GM10266 (cell line): ENCODE measurements at regions not wholly inside any gene's neighbourhood (a gene's known extent, or its start where the extent isn't known, plus 50 kb on each side); places are given as distances from the start of the nearest gene placed in this dataset.

Experiments used
- DNase-seq: peaks from one replicate; pipeline ENCODE4 v3.0.0; 2012; ENCODE audit errors: extremely low spot score
- TF ChIP-seq, protein P1 (sequence below): IDR thresholded peaks from 2 replicates; pipeline ENCODE4 v1.5.1; 2012; ENCODE audit warnings: mild to moderate bottlenecking, low read depth; ENCODE audit not compliant: control insufficient read depth, insufficient read depth; ENCODE audit errors: missing control alignments

DNA sequence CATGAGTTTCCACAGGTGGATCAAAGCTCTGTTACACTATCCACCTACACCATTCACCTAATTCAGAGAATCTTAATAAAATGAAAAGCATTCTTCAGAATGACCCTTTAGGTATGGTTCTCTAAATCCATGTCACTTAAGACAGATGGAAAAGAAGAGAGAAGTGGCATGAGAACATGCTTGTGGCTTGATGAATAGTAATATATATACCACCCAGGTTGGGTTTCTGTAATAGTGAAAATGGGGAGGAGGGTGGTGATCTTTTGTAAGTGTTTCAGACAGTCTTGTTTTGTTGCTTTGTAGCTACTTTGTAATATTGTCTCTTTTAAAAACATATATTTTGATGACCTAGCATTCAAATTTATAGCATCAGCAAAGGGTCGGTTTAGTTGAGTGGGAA, 469.8 kb downstream of the USP25 start:
- DNase-seq: no peak
- TF ChIP-seq, protein P1, sequence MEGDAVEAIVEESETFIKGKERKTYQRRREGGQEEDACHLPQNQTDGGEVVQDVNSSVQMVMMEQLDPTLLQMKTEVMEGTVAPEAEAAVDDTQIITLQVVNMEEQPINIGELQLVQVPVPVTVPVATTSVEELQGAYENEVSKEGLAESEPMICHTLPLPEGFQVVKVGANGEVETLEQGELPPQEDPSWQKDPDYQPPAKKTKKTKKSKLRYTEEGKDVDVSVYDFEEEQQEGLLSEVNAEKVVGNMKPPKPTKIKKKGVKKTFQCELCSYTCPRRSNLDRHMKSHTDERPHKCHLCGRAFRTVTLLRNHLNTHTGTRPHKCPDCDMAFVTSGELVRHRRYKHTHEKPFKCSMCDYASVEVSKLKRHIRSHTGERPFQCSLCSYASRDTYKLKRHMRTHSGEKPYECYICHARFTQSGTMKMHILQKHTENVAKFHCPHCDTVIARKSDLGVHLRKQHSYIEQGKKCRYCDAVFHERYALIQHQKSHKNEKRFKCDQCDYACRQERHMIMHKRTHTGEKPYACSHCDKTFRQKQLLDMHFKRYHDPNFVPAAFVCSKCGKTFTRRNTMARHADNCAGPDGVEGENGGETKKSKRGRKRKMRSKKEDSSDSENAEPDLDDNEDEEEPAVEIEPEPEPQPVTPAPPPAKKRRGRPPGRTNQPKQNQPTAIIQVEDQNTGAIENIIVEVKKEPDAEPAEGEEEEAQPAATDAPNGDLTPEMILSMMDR: no peak

DNA sequence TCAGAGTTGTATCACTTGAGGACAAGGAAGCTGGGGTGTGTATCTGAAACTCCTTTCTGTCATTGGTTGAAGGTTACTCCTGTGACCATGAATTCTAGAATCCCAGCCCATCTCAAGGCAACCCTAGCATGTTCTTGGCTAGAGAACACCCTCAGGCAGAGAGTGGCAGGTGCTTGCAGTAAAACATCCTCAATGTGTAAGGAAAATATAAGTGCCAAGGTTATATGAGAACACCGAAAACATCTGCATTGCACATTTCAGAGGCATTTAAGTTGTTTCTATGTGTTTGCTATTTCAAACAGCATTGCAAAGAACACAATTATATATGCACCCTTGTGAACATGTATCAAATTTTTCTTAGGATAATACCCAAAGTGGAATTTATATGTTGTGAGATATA, 471.9 kb downstream of the USP25 start:
- TF ChIP-seq, protein P1: no peak

DNA sequence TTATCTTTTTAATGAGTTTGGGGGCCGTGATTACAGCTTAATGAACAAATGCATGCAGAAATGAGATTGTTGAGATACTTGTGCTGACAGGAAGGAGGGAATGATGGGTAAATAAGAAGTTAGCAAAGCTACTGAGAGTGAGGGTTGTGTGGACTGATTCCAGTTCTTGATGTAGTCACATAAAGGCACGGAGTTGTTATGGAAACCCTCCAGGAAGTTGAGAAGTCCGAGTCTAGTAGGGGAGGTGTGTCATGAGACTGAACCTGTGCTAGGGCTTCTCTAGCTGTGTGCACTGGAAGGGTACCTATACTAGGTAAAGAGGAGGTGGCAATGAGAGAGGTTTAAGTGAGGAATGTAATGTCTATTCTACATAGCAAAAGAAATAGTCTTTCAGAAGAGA, 475.7 kb downstream of the USP25 start:
- no peak for DNase-seq
- TF ChIP-seq, protein P1: no peak

More for the DNA sequence above, 471.9 kb downstream of the USP25 start:
- no peak for DNase-seq

DNA sequence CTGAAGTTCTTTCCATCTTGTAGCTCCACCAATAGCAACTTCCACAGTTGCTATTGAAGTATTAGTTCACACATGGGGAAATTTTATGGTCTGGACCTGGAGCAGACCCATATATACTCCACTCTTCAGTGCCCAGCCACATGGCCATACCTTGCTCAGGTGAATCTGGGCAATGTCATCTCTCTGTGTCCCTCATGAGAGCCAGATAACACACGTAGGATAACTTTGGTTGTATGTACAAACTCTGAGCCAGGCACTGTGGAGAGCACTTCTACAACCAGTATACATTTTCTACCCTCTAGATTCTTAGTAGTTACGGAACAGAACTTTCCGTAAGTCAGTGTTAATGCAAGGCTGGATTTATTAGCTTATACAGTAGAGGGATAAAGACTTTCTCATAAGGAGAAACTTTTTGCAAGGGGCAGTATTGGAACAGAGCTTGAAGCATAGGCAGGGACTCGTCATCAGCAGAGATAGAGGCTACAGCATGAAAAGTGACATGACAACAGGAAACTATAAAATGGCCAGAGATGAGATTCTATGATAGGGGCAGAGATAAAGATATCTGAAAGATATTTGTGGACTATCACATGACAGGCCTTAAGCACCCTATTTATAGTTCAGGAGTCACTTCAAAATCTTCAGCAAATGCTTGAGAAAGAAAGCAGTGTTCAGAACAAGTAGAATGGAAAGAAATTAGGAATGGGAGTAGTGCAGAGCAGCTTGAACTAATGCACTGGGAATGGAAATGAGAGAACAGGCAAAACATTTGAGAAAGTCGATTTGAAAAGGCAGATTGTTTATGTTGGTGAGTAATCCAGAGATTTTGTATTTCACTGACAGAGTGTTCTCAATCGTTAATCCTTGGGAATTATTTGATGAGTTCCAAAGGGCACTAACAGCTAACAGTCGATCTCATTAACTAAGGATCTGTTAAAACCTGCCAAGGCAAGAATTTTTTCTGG, 481.8 kb downstream of the USP25 start:
- no peak for DNase-seq
- TF ChIP-seq, protein P1: no peak

DNA sequence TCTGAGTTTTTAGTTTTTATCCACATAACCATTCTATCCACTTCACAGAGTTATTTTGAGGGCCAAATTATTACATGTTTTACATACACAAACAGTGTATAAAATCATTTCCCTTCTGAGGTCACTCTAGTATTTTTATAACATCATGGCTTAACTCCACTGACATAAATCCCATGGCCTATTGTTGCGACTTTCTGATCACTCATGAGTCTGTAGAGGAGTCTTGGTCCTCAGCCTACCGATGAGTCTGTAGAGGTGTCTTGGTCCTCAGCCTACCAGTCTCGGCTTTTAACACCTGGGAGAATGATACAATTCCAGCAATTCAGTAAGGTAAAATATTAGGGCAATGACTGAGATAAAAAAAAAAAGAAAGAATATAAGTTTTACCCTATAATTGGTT, 483.7 kb downstream of the USP25 start:
- DNase-seq: no peak
- TF ChIP-seq, protein P1: no peak

DNA sequence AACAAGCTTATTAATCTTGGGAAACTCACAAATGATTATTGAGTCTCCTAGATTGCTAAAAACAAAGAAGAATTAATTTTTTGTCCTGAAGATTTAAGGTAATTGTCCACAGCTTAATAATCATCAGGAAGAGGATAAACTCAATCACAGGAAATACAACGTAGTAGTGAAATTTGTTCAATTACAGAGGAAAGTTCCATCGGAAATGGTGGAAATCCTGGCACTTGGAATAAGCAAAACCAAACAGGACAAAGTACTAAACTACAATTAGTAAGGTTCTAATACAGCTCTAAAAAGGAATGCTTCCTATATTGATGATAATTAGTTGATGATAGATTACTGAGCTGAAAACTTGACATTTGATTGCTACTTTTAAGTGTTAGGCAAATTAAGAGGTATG, 485.4 kb downstream of the USP25 start:
- TF ChIP-seq, protein P1: no peak
- no peak for DNase-seq

DNA sequence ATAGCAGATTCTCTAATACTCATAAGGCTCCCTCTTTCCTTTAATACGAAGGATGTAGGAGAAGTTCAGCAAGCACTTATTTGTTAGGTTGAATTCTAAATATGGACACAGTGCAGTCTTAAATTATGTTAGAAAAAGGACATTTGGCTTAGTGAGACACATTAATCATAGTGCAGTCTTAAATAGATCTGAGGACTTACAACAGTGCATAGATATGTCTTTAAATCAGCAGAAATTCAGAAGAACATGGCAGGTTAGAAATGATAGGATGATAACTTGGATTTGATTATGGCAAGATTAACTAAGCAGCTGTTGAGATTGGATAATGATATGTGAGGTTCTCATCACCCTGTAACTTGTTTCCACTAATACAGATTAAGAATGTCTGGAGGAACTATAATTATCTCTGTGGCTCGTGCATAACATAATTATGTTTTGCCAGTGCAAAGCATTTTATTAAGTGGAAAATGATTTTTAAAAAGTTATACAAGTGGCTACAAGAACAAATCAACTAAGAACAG, 485.9 kb downstream of the USP25 start:
- no peak for DNase-seq
- TF ChIP-seq, protein P1: no peak
